ENCODE measurements at regions not wholly inside any gene's neighbourhood (a gene's known extent, or its start where the extent isn't known, plus 50 kb on each side); places are given as distances from the start of the nearest gene placed in this dataset.

DNA sequence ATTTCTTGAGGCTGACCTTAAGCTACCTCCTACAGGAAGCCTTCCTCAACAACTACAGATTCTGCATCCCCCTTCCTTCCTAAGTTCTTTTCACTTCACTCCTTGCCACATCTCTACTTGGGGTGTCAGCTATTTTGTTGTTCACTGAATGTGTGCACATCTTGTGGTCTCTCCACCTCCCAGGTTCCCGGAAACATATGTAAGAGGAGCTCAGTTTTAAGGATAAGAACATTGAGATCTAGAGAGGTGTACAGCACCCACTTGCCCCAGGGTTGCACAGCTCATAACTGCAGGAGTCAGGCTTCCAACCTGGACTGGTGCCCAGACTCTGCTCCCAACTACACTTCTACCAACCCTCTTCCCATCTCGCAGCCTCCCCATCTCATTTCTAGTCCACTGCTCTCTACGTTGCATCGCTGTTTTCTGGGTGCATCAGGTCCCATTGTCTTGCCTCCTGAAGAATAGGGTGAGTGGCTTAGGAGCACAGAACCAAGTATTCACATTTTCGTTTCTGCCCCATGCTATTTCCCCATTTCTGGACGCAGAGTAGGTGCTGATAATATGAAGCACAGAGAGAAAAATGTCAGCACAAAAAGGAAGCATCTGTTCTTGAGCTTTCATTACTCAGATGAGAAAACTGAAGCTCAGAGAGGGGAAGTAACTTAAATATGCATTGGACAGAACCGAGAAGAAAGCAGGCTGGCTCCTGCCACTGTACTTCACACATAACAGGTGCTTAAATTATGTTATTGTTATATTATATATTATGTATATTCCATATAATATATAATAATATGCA is 292.0 kb upstream of the CCL2 start:
- H3K36me3 ChIP-seq, result no peaks in the 10 kb centered on the region
- DNase-seq, result no peak
- no peak for TF ChIP-seq CTCF (IDR thresholded peaks at IDR 0.05)
- no peak for TF ChIP-seq POLR2A (IDR thresholded peaks at IDR 0.05)
- no peaks in the 10 kb centered on the region for H3K27me3 ChIP-seq
- H3K9me3 ChIP-seq, result peaks cover 0 to 5% (median 0%) of the 10 kb centered on the region in 4 donors
- no peaks in the 10 kb centered on the region for H3K4me1 ChIP-seq
- H3K27ac ChIP-seq, result no peak overlapping the region
- H3K4me3 ChIP-seq, result no peak overlapping the region

GRCh38 chr17:33964344-33964979 is 290.6 kb upstream of the CCL2 start:
- H3K27ac ChIP-seq, result no peak overlapping the region

GRCh38 chr17:33966410-33967059 is 288.6 kb upstream of the CCL2 start:
- H3K9me3 ChIP-seq, result no peaks in the 10 kb centered on the region
- H3K4me3 ChIP-seq, result no peak overlapping the region
- no peak overlapping the region for H3K27ac ChIP-seq
- no peaks in the 10 kb centered on the region for H3K36me3 ChIP-seq
- TF ChIP-seq CTCF (IDR thresholded peaks at IDR 0.05) (no peak), POLR2A (IDR thresholded peaks at IDR 0.05) (no peak)
- no peaks in the 10 kb centered on the region for H3K4me1 ChIP-seq
- H3K27me3 ChIP-seq, result no peaks in the 10 kb centered on the region
- no peak for DNase-seq

More at GRCh38 chr17:33964344-33964979, 290.6 kb upstream of the CCL2 start:
- peak in 1 of 3 donors; percentile 17 for DNase-seq
- Histone ChIP-seq H3K27me3 (no peaks in the 10 kb centered on the region), H3K9me3 (peaks cover 0 to under 1% (median 0%) of the 10 kb centered on the region in 4 donors), H3K36me3 (no peaks in the 10 kb centered on the region), H3K4me1 (no peaks in the 10 kb centered on the region), H3K4me3 (no peak overlapping the region)
- TF ChIP-seq POLR2A (IDR thresholded peaks at IDR 0.05), result no peak
- peak in 3 of 6 experiments; percentile 9 to 32 (median 23) for TF ChIP-seq CTCF (IDR thresholded peaks at IDR 0.05)

DNA sequence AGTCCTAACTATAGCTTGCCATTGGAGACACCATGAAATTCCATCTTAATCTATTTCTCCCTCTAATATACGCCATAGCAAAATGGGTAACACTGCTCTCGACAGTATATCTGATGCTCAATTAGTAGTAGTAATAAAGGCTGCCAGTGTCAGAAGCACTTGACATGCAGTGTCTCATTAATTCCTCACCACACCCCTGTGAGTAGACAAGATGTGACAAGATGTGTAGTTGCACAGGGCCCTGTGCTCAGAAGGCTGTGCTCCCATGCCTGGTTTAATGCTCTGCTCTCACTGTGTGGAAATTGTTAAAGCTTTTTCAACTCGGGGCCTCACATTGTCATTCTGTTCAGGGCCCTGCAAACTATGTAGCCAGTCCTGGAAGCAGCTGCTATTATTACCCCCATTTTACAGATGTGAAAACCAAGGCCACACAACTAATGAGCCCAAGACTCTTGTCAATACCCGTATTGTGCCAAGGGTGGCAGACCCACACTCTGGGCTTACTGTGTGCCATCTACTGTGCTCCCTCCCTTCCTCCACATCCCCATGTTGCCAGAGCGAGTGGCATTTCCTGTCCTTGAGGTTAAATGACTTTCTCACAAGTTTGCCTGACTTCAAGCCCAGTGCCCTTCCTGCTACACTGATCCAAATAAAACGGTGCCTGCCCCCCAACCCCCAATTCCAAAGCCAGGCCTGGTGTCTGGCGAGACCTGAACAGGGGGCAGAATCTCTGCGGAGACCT is 287.3 kb upstream of the CCL2 start:
- Histone ChIP-seq H3K36me3 (no peaks in the 10 kb centered on the region), H3K27ac (no peak overlapping the region), H3K4me1 (no peaks in the 10 kb centered on the region), H3K4me3 (no peak overlapping the region), H3K9me3 (no peaks in the 10 kb centered on the region), H3K27me3 (no peaks in the 10 kb centered on the region)
- no peak for DNase-seq
- TF ChIP-seq POLR2A (IDR thresholded peaks at IDR 0.05), result no peak
- no peak for TF ChIP-seq CTCF (IDR thresholded peaks at IDR 0.05)

DNA sequence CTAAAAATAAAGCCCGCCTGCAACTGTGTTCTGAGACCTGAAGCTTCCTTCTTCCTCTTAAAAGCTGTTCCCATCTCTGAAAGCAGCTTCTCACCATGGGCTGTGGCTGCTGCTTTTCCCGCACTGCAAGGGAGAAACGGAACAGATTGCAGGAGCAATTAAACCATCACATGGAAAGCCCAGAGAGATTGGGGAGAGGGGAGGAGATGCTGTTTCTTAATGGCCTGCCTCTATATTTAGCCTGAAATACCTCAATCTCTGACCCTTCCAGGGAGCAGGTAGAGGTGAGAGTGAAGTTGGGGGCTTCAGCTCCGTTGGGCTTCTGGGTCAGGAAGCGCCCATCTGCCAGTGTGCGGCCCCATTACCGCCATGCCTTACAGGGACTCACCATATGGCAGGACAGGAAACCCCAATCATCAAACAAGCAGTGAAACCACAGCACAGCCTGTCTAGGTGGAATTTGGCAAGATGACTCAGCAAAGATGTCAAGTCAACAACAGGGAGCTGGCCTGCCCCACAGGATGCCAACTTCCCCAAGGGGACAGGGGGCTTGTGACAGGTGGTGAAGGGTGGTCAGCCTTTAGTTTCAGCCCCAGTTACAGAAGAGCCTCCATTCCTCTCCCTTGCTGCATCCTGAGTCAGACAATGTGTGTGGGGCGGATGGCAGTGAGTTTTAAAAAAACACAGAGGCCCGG is 286.6 kb upstream of the CCL2 start:
- DNase-seq, result peak in 1 of 3 donors; percentile 17
- H3K9me3 ChIP-seq, result no peaks in the 10 kb centered on the region
- H3K27ac ChIP-seq, result no peak overlapping the region
- no peaks in the 10 kb centered on the region for H3K4me1 ChIP-seq
- TF ChIP-seq CTCF (IDR thresholded peaks at IDR 0.05) (no peak), POLR2A (IDR thresholded peaks at IDR 0.05) (no peak)
- no peak overlapping the region for H3K4me3 ChIP-seq
- H3K27me3 ChIP-seq, result no peaks in the 10 kb centered on the region
- H3K36me3 ChIP-seq, result no peaks in the 10 kb centered on the region

Data from Peyer's patch (tissue), 4 donors.